GM12801 (cell line): ENCODE measurements at regions not wholly inside any gene's neighbourhood (a gene's known extent, or its start where the extent isn't known, plus 50 kb on each side); places are given as distances from the start of the nearest gene placed in this dataset.

ENCODE experiments used
- TF ChIP-seq, protein P1 (sequence below): IDR thresholded peaks from one replicate; pipeline ENCODE4 v1.5.1; 2011; ENCODE audit warnings: control low read depth; ENCODE audit not compliant: insufficient read length; ENCODE audit errors: extremely low read depth

DNA sequence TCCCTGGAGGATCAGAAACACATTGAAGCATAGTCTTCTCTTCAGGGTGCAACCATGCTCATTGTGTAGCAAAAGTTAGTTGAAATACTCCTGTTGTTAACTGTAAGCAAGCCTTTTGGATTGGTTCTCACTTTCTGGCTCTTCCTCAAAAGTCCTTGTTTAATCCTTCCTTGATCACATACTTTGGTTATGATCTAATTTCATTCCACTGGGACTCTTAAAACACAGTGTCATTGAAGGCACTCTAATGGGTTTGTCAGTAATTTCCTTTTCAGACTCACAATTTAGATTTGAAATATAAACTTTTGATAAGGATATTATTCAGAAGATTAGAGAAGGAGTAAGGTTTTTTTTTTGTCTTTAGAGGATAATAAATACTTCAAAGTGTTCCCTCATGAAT is 451.7 kb upstream of the SGO1 start:
- TF ChIP-seq, protein P1, sequence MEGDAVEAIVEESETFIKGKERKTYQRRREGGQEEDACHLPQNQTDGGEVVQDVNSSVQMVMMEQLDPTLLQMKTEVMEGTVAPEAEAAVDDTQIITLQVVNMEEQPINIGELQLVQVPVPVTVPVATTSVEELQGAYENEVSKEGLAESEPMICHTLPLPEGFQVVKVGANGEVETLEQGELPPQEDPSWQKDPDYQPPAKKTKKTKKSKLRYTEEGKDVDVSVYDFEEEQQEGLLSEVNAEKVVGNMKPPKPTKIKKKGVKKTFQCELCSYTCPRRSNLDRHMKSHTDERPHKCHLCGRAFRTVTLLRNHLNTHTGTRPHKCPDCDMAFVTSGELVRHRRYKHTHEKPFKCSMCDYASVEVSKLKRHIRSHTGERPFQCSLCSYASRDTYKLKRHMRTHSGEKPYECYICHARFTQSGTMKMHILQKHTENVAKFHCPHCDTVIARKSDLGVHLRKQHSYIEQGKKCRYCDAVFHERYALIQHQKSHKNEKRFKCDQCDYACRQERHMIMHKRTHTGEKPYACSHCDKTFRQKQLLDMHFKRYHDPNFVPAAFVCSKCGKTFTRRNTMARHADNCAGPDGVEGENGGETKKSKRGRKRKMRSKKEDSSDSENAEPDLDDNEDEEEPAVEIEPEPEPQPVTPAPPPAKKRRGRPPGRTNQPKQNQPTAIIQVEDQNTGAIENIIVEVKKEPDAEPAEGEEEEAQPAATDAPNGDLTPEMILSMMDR, result no peak

GRCh38 chr3:20622304-20622703 is 436.3 kb upstream of the SGO1 start:
- TF ChIP-seq, protein P1, result no peak

DNA sequence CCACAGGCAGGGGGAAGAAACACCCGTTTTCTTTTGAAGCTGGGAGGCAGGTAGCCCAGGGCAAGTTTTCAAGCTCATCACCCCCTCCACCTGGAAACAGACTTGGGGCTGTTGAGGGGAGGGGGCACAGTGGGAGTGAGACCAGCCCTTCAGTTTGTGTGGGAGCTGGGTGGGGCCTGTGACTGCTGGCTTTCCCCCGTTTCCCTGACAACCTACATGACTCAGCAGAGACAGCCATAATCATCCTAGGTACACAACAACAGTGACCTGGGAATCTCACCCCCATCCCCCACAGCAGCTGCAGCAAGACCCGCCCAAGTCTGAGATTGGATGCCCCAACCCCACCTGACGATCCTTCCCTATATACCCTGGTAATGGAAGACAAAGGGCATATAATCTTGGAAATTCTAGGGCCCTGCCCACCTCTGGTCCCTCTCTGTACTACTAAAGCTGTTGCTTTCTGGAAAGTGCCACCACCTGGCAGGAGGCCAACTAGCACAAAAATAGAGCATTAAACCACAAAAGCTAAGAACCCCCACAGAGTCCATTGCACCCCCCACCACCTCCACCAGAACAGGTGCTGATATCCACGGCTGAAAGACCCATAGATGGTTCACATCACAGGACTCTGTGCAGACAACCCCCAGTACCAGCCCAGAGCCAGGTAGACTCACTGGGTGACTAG is 422.2 kb upstream of the SGO1 start:
- TF ChIP-seq, protein P1, result no peak

DNA sequence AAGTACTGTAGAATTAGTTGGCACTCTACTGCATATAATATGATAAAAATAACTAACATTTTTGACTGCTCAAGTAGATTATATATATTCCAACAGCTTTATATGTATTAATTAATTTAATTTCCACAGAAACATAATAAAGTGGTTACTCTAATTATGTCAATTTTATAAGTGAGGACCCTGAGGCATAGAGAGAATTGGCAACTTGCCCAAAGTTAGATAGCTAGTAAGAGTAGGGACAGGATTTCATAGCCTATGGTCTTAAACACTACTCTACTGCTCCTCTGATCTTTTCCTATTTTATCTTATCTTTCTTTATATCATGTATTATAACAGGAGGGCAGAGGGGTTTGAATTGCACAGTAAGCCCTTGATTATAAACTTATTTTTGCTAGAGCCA is 418.7 kb upstream of the SGO1 start:
- TF ChIP-seq, protein P1, result no peak

DNA sequence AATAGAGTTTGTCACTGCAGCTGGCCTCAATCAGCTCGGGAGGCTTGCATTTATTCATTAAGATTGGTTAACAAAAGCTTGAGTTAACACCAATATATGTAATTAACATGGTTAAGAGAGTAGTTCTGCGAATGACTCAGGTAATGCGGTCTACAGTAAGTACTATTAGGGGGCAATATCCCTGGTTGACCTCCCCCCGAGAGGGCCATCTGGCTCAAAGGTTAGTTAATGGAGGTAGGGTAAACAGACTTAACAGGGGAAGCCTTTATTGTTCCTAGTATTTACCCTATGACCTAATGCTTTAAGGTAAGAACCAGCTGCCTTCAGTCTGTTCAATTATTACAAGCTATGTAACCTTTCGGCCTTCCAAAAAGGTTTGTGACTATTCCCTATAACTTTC is 403.3 kb upstream of the SGO1 start:
- TF ChIP-seq, protein P1, result no peak

GRCh38 chr3:20588781-20589180 is 402.8 kb upstream of the SGO1 start:
- TF ChIP-seq, protein P1, result no peak

- TF ChIP-seq, protein P1, result no peak
Observed at GRCh38 chr3:20583648-20584047, 397.6 kb upstream of the SGO1 start.
